GM19397 (cell line): ENCODE measurements at regions not wholly inside any gene's neighbourhood (a gene's known extent, or its start where the extent isn't known, plus 50 kb on each side); places are given as distances from the start of the nearest gene placed in this dataset.

Experiments
- ATAC-seq: cut with Tn5 transposase; IDR thresholded peaks from one replicate; pipeline ENCODE4 v1.9.1; 2021; ENCODE audit warnings: mild to moderate bottlenecking, moderate library complexity; ENCODE audit not compliant: unreplicated experiment

GRCh38 chr13:60798503-60798902 lies 401.5 kb downstream of the TDRD3 start:
- ATAC-seq = no peak

- no peak for ATAC-seq
Observed at GRCh38 chr13:60797112-60797511, 400.1 kb downstream of the TDRD3 start.

- ATAC-seq = no peak
Observed at GRCh38 chr13:60794751-60795150, 397.7 kb downstream of the TDRD3 start.

DNA sequence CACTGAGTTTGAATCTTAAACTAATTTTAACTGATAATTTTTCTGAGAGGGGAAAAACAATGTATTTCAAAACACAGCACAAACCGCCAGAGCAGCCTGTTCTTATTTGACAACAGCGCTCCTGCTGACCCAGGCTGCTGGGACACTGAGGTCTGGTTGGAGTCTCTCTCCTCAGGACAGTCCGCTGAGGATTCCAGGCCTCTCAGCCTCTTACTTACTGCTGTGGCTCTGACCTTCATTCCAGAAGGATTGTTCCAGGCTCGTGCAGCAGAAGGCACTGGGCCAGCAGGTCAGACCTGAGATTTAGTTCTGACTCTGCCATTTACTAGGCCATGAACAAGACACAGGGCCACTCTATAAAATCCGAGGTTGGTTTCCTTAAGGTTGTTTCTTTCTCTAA lies 393.6 kb downstream of the TDRD3 start:
- no peak for ATAC-seq

DNA sequence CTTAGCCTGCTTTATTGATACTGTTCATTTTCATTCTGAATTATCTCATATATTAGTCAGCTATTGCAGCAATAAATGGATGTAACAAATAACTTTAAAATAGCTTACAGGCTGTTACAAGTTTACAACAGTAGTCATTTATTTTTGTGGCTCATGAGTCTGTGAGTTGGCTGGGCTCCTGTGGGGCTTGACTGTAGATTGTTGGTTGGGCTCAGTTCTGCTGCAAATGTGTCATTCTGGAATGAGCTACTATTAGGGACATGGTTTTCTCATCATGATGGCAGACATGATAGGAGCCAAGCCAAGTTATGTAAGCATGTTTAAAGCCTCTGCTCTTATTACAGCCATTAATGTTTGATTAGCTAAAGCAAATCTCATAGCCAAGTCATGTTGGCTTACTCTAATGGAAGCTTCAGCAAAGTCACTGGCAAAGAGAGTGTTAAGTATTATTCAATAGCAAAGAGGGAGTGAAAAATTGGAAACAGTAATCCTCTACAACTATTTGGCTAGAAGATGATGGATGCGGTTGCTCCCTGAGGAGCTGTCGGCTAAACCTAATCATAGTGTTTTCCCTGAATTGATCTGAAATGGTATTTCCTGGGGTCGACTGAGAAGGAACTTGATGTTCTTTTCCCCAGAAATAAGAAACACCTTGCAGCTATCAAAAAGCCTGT lies 391.3 kb downstream of the TDRD3 start:
- ATAC-seq = no peak

DNA sequence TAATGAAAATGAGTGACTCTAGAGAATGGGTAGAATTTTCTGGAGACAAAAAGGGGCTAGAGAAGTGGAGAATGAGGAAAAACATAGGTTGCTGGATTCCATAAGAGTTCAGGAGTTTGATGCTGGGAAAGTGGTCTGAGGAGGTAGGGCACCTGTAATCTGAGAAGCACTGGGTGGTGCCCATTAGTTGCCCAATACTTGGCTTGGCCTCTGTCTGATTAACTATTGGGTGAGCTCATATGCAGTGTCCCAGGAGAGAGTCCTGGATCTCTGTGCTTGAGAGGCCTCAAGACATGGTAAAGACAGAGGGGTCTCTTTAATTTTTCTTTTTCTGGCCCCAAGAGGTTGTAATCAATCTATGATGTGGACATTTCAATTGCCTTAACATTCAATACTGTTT lies 390.1 kb downstream of the TDRD3 start:
- no peak for ATAC-seq

DNA sequence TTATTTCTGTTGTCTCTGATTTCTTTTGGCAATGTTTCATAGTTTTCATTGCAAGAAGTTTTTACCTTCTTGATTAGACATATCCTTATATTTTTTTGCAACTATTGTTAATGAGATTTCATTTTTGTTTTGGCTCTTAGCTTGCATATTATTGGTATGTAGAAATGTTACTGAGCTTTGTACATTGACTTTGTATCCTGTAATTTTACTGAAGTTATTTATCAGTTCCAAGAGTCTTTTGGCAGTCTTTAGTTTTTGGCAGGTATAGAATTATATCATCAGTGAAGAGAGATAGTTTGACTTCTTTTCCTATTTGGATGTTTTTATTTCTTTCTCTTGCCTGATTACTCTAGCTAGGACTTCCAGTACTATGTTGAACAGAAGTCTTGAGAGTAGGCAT lies 375.7 kb downstream of the TDRD3 start:
- ATAC-seq = no peak

GRCh38 chr13:60765700-60766411 lies 368.8 kb downstream of the TDRD3 start:
- ATAC-seq = no peak

GRCh38 chr13:60759499-60759898 lies 362.5 kb downstream of the TDRD3 start:
- ATAC-seq = no peak

DNA sequence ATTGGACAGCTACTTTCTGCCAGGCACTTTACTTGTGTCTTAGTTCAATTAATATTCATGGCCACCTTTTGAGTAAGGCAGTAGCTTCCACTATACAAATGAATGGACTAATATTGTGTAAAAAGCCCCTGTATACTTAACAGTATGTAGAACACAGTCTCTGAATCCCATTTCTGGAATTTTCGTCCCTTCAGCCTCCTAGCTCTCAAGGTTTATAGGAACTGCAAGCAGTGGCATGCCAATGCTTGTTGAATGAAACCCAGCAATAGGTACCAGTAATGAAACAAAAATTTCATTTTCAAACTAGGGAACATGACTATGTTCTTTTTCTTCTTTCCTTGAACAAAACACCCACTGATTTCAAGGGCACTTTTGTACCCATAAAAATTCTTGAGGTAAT lies 361.6 kb downstream of the TDRD3 start:
- no peak for ATAC-seq

- no peak for ATAC-seq
Observed at GRCh38 chr13:60757501-60758215, 360.6 kb downstream of the TDRD3 start.

DNA sequence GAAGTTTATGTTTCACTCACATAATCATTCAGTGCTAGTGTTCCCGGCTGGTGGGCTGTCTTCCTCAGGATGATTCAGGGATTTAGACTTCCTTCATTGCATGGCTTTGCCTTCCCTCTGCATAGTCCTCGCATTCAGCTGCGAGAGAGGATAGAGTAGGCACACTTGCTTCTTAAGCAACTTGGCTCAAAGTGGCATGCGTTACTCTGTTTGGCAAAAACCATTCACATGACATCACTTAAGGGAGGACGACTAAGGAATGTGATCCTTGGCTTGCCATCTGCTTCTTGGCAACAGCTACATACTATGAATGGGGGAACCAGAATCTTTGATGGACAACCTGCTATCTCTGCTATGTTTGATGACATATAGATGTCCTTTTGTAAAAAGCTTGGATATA lies 359.3 kb downstream of the TDRD3 start:
- no peak for ATAC-seq

GRCh38 chr13:60755380-60756163 lies 358.6 kb downstream of the TDRD3 start:
- ATAC-seq = no peak

DNA sequence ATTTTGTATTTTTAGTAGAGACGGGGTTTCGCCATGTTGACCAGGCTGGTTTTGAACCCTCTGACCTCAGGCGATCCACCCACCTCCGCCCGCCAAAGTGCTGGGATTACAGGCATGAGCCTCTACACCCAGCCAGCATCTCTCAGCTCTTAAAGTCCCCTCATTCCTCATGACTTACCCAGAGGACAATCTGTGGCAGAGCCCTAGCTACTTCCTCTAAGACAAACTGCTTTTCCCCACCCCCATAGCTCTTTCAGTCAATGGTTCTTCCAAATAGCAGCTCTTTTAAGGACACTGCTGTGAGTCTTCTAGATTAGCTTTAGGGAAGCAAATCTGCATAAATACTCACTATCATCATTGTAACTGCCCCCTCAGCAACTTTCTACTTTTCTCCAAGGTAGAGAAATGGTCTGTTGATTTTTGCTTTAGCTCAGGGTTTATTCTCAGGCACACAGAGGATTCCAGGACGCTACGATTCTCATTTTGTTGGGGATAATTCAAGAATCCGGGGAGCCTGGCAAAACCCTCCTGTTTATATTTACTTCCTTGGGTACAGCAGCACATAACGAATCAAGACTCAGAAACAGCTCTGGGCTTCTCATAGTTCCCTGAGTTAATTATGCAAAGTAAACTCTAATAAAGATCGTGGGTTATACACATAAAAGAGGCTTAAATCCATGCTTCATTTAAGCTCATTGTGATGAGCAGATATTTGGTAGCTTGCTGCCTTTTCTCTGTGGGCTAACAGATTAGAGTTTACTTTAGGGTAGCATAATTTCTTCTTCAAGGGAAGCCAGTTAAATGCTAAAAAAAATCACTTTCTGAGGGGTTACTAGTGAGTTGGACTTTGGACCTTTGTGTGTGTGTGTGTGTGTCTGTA lies 357.4 kb downstream of the TDRD3 start:
- no peak for ATAC-seq

DNA sequence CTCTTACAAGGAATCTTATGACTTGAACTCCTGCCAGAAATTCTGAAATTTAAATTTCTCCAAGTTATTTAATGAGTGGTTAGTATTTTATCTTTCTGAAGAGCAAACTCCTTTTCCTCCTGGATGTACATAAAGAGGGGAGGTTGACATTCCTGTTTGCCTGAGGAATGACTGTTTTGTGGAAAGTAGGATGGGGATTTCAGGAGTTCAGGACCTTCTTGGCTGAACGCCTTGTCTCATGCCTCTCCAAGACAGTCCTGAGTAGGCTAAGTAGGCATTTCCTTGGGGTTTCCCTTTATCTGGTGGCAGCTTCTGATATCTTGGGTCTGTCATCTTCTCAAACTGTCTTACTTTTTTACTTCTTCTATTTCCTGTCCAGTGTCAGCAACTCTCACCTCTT lies 356.6 kb downstream of the TDRD3 start:
- ATAC-seq = no peak

- ATAC-seq = no peak
Observed at GRCh38 chr13:60745343-60745742, 348.3 kb downstream of the TDRD3 start.

GRCh38 chr13:60733933-60734332 lies 336.9 kb downstream of the TDRD3 start:
- no peak for ATAC-seq

DNA sequence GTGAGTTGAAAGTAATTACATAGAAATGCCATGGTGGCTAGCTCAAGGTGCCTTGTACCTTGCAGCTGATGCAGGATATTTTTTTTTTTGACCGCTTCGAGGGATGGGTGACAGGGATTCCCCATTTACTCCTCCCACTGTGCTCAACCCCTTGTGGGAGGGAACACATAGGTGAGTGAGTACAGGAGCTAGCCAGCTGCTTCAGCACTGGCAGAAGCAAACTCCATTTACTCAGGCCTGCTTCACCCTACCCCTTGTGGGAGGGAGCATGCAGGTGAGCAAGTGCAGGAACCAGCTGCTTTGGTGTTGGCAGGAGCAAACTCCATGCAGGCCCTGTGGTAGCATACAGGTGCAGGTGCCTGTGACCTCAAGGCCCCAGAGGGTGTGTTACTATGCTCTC lies 330.1 kb downstream of the TDRD3 start:
- no peak for ATAC-seq

DNA sequence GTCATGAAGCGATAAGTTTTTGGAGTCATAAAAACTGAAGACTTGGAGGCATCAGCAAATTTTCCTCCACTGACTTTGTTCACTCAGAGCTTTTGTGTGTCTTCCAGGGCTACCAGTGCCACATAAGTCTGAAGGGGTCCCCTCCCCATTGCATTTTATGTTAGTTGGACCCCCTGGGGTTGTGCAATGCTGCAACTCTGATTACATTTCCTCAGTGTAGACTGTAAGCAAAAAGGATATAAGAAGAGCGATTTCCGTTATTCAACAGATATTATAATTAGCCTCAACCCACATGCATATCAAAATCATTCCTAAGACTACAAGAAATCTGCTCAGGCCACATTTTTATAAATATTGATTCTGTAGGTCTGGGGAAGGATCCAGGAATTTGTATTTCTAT lies 324.0 kb downstream of the TDRD3 start:
- ATAC-seq = no peak

- no peak for ATAC-seq
Observed at GRCh38 chr13:60720590-60720989, 323.6 kb downstream of the TDRD3 start.
